T-helper 1 cell treated with Interleukin-12 subunit alpha and Interleukin-12 subunit beta and Interleukin-4 antibody, amounts not matched to agents 30 ng/mL and 1 ng/mL, for 36 hours (primary cell): ENCODE measurements at regions not wholly inside any gene's neighbourhood (a gene's known extent, or its start where the extent isn't known, plus 50 kb on each side); places are given as distances from the start of the nearest gene placed in this dataset.

ENCODE experiments used
- intact Hi-C: fragments of 100-400 bp; cut with micrococcal nuclease; formaldehyde crosslinking; loops from one replicate; pipeline ENCODE4 v1.15.1; 2024

GRCh38 chr5:155952486-155953089, 374.4 kb upstream of the SGCD start:
- intact Hi-C loops = no loop called here

- intact Hi-C loops = no loop called here
Observed at GRCh38 chr5:155953335-155953734, 373.6 kb upstream of the SGCD start.

DNA sequence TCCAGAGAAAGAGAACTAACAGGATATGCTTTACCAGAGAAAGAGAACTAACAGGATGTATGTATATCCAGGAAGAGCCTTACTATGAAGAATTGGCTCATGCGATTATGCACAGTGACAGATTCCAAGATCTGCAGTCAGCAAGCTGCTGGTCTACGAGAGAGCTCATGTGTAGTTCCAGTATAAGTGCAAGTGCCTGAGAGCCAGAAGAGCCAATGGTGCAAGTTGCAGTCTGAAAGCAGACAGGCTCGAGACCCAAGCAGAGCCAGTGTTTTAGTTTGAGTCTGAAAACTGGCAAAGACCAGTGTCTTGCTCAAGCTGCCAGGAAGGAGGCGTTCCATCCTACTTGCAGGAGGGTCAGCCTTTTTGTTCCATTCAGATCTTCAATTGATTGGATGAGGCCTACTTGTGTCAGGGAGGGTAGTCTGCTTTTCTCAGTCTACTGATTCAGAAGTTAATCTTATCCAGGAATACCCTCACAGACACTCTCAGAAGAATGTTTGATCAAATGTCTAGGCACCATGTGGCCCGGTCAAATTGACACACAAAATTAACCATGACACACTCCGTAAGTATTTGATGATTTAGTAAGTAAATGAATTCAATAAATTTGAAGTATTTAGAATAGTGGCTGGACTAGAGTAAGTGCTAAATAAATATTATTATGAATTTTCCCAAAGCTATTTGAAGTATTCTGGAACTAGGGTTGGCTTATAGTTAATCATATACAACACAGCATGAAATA, 372.1 kb upstream of the SGCD start:
- intact Hi-C loops = no loop called here

DNA sequence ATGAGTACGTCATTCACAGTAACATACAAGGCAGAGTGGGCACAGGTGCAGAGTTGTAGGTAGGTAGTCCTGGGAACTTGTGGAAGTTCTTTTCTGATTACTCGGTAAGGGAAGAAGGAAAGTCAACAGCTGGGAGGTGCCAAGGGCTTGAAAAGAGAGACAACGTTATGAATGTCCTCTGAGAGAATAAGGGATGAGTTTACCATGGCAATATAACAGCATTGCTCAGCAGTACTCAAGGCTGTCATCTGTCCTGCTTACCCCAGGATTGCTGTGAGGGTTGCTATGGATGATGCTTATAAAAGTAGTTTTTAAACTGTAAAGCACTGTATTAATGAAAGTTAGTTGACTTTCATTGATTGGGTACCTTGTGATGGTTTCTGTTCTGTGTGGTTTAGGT, 369.1 kb upstream of the SGCD start:
- intact Hi-C loops = no loop called here

GRCh38 chr5:155959082-155959481, 367.9 kb upstream of the SGCD start:
- intact Hi-C loops = no loop called here

DNA sequence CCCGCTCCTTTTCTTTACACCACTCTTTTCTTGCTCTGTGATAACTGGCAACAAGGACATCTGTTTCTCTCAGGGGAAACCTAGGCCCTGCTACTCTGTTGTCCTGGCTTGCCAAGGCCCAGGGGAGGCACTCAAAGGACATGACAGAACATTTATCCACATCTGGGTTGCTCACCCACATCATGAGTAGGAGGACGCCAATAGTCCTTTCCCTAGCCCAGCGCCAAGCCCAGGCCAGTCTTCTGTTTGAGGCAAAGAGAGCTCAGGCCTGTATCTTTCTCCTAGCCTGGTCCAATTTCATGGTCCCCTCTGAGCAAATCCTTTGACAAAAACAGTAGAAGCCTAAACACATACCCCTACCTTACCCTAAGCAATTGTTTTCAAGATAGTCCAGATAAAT, 366.8 kb upstream of the SGCD start:
- intact Hi-C loops = no loop called here

- intact Hi-C loops = no loop called here
Observed at GRCh38 chr5:155969537-155969936, 357.4 kb upstream of the SGCD start.

DNA sequence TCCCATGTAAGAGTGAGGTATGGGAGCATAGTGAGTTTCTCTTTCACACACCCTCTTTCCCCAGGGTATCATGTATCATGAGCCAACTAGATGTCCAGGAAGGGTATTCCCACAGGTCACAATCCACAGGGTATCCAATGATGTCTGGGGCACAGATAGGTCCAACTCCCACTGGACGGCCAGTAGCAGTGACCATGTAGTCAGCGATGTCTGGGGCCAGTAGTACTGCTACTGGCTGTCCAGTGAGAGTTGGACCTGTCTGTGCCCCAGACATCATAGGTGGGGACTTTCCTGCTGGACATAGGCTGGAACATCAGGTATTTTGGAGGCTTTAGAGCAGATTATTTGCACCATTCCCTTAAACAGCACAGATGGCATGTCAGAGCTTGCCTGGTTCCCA, 352.6 kb upstream of the SGCD start:
- intact Hi-C loops = no loop called here

DNA sequence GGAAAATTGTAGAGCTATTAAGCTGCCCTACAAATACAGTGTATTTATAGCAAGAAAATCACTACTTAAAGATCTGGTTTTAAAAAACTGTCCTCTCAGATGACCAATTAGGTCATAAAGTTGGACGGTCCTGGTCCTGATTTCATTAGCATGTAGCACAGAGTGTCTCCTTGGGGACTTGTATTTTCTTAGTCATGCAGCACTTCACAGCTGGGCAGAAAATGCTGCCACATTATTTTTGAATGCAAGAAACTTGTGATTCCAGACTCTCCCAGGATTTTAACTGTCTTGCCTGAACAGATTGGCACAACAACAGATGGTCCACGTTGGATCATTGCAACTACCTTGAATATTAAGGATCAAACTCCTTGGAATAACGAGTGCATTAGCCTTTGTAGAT, 348.1 kb upstream of the SGCD start:
- intact Hi-C loops = no loop called here

- intact Hi-C loops = no loop called here
Observed at GRCh38 chr5:155982354-155982753, 344.6 kb upstream of the SGCD start.

DNA sequence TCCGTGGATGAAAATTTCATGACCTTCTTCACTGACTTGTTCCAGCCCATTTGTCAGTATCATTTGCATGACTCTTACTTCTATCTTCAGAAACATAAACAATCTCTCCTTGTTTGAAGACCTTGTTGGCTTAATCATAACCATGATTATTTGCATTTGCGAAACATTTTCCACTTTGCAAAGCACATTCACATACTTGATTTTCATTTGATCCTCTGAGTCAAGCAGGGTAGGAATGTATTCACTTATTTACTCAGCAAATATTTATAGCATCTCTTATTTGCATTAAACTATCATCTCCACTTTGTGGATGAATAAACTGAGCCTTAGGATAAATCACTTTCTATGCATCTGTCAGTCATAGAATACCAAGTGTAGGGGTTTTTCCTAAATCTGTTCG, 343.0 kb upstream of the SGCD start:
- intact Hi-C loops = no loop called here

DNA sequence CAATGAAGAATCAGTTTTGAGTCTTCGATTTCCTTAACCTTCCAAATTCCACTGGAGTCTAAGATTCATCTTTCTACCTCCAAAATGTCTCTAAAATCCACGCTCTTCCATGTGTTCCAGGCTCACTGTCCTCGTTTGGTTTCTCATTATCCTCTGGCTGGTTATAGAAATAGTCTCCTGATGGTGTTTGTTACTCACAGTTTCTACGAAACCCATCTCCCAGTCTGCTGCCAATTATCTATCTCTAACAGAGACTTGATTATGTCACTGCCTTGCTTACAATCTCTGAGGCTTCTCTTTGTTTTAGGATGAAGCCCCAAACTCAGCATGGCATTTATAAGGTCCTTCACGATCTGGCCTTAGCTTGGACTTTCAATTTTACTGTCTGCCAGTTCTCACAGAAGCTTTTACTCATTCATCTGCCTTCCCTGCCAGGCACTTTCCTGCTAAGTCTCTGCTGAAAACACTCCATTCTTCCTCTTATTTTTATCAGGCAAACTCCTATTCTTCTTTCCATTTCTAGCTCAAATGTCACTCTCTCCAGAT, 339.6 kb upstream of the SGCD start:
- intact Hi-C loops = no loop called here

DNA sequence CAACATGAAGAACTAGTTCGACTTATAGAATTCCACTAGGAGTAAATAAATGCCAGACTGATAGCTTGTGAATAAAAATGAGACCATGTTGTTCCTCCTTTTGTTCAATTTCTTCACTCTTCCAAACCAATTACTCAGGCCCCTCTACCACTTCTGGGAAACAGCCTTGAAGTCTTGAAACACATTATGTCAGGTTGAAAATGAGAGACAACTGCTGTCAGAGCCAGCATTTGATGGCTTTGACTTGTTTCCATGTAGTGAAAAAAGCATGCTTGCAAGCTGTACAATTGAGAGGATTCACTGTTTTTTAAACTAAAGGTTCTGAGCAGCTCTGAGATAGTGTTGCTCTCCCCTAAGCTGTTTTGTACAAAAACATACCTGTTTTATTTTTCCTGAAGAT, 337.1 kb upstream of the SGCD start:
- intact Hi-C loops = no loop called here

DNA sequence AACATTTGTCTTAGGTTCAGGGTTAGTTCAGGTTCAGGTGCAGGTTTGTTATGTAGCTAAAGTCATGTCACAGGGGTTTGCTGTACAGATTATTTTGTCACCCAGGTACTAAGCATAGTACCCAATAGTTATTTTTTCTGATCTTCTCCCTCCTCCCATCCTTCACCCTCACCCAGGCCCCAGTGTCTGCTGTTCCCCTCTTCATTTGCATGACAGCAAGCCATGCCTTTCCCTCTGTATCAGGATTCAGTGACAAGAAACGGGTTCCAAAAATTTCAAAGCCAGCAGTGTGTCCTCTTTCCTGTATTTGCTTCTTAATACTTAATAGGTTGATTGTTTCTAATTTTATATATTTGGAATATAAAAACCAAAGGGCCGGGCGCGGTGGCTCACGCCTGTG, 330.8 kb upstream of the SGCD start:
- intact Hi-C loops = no loop called here

- intact Hi-C loops = no loop called here
Observed at GRCh38 chr5:155998257-155998656, 328.7 kb upstream of the SGCD start.

DNA sequence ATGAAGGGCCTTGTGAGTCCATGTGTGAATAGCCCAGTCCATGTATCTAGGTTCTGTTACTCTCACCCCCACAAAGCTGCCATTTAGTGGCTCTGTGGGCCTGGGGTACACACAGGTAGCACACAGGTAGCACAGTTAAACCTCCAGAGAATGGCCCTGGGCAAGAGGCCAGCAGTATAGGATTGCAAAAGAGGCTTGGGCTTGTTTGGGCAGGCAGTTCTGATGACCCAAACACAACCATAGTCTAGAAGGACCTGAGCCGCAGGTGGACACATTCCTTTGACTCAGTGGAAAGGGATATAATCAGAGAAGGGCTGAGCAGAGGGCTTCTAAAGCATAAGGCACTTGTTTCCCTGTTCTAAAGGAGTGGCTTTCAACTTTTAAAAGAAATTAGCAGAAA, 326.8 kb upstream of the SGCD start:
- intact Hi-C loops = no loop called here

GRCh38 chr5:156004754-156005153, 322.2 kb upstream of the SGCD start:
- intact Hi-C loops = no loop called here

DNA sequence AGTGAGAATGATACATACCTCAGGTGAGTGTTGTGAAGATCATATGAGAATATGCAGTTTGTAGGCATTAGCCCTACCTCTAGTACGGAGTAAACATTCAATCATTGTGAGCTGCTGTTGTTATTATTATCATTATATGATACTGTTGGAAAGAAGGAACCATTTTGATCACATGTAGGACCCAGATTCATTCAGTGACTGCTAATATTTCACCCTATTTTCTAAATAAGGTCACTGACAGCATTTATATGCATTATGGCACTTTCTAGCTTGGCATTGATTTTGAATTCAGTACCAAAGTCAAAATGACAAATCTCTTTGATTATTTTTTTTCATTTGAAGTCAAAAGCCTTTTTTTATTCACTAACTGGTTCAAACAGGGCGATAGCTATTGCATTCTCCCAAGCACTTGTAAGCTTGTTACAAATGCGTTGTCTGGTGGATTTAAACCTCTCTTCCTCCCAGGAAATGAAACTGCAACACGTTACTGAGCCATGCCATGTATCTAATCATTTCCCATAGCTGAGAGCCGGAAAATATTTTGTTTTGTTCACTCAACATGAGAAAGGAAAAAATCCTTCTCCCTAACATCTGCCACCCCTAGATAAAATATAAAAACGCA, 320.8 kb upstream of the SGCD start:
- intact Hi-C loops = no loop called here

DNA sequence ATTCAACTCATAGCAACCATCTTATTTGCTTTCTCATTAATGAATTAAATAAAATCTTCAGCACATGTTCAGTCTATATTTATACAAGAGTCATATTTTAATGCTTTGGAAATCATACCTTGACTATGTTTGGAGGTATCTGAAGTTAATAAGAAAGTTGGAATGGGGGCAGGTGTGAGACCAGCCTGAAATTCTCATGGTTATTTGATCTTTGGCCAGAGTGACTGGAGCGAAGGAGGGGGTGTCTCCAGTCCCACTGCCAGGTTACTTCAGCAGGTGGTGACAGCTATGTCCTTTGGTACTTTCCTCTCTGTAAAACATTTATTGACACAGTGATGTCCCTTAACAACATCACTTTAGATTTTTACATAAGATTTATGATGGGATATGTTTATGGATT, 318.1 kb upstream of the SGCD start:
- intact Hi-C loops = no loop called here

GRCh38 chr5:156009583-156009982, 317.4 kb upstream of the SGCD start:
- intact Hi-C loops = no loop called here

- intact Hi-C loops = no loop called here
Observed at GRCh38 chr5:156015137-156015536, 311.8 kb upstream of the SGCD start.

GRCh38 chr5:156019130-156019529, 307.8 kb upstream of the SGCD start:
- intact Hi-C loops = no loop called here
